ENCODE measurements at regions not wholly inside any gene's neighbourhood (a gene's known extent, or its start where the extent isn't known, plus 50 kb on each side); places are given as distances from the start of the nearest gene placed in this dataset.

DNA sequence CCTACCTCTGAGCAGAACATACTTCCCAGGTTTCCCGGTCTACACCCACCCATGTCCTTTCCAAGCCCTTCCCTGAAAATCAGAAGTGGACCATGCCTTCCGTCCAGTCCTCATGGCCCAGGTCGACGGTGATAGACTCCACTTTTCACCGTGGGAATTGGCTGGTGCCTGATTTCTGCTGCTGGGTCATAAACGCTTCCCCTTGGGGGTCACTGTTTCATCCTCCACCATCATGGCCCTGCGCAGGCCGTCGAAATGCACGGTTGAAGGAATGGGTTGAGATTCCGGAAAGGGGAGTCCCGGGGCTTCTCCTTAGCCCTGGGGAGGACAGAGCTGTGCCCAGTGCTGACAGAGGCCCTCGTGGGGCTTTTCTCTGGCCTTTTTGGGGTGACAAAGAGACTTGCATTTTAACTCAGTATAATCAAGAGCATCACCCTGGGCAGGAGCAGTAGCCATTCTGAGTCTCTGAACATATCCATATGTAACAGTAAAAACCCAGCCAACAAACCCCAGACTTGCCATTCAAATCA, 75.5 kb downstream of the SOX1 start:
- TF ChIP-seq POLR2AphosphoS5 (IDR thresholded peaks at IDR 0.05; ENCODE audit: insufficient read depth, low read depth, low read length) (no peak), EZH2 (IDR thresholded peaks at IDR 0.05; ENCODE audit: borderline replicate concordance, low read depth, low read length, severe bottlenecking) (no peak), FOS (IDR thresholded peaks at IDR 0.05; ENCODE audit: borderline replicate concordance, insufficient read depth, low read length) (no peak)
- TF ChIP-seq, protein P1, sequence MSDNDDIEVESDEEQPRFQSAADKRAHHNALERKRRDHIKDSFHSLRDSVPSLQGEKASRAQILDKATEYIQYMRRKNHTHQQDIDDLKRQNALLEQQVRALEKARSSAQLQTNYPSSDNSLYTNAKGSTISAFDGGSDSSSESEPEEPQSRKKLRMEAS (IDR thresholded peaks at IDR 0.05; ENCODE audit: insufficient read depth, insufficient read length), result no peak
- dilution Hi-C loops (cut with MboI; ENCODE audit: extremely low pct_ligation_motif_present, low sequenced_read_pairs) (no loop called here), intact Hi-C loops (cut with micrococcal nuclease) (no loop called here)
- no peak overlapping the region for H3K9ac ChIP-seq (replicated peaks; ENCODE audit: extremely low read depth, insufficient read depth, low read length)
- CTCF ChIA-PET, result no interaction called here
- H3K4me3 ChIP-seq (replicated peaks in 1 of 3; ENCODE audit: insufficient read depth in 1 of 3, low read depth in 1 of 3, low read length in 3 of 3), result no peak overlapping the region
- POLR2A ChIA-PET, result no interaction called here
- no peaks in the 10 kb centered on the region for H3K4me1 ChIP-seq (ENCODE audit: control insufficient read depth, extremely low read depth, insufficient read depth, low read length)
- no peaks in the 10 kb centered on the region for H3K79me2 ChIP-seq (ENCODE audit: control insufficient read depth, insufficient read depth, low read length)
- no TSS peak for BruUV-seq (replicated peaks)
- H3K27ac ChIP-seq (ENCODE audit: insufficient read depth, low read depth, low read length), result no peak overlapping the region
- peaks cover 3% of the 10 kb centered on the region for H3K9me3 ChIP-seq (replicated peaks; ENCODE audit: control insufficient read depth, insufficient read depth, low read length)
- H3K9me1 ChIP-seq (replicated peaks; ENCODE audit: control insufficient read depth, extremely low read depth, insufficient read depth, low read length), result no peaks in the 10 kb centered on the region
- H2AFZ ChIP-seq (ENCODE audit: low read depth, low read length), result no peak overlapping the region
- no peaks in the 10 kb centered on the region for H3K27me3 ChIP-seq (ENCODE audit: control insufficient read depth in 2 of 2, insufficient read depth in 2 of 2, low read length in 2 of 2)
- FAIRE-seq, result no peak
- no peaks in the 10 kb centered on the region for H4K20me1 ChIP-seq (replicated peaks; ENCODE audit: control insufficient read depth, extremely low read depth, insufficient read depth, low read length)
- DNase-seq (ENCODE audit: low read depth, low spot score), result no peak
- no peaks in the 10 kb centered on the region for H3K36me3 ChIP-seq (ENCODE audit: control insufficient read depth in 2 of 2, extremely low read depth in 1 of 2, insufficient read depth in 2 of 2, low read length in 2 of 2)
- H3K4me2 ChIP-seq (ENCODE audit: insufficient read depth, low read length), result no peak overlapping the region

- TF ChIP-seq, protein P1 (IDR thresholded peaks at IDR 0.05; ENCODE audit: insufficient read depth, insufficient read length), result no peak
- TF ChIP-seq FOS (IDR thresholded peaks at IDR 0.05; ENCODE audit: borderline replicate concordance, insufficient read depth, low read length), result no peak
- FAIRE-seq, result no peak
- Histone ChIP-seq H3K36me3 (ENCODE audit: control insufficient read depth in 2 of 2, extremely low read depth in 1 of 2, insufficient read depth in 2 of 2, low read length in 2 of 2) (no peaks in the 10 kb centered on the region), H3K9me3 (replicated peaks; ENCODE audit: control insufficient read depth, insufficient read depth, low read length) (peaks cover 3% of the 10 kb centered on the region), H3K27ac (ENCODE audit: insufficient read depth, low read depth, low read length) (no peak overlapping the region), H3K9ac (replicated peaks; ENCODE audit: extremely low read depth, insufficient read depth, low read length) (no peak overlapping the region), H4K20me1 (replicated peaks; ENCODE audit: control insufficient read depth, extremely low read depth, insufficient read depth, low read length) (no peaks in the 10 kb centered on the region), H3K9me1 (replicated peaks; ENCODE audit: control insufficient read depth, extremely low read depth, insufficient read depth, low read length) (no peaks in the 10 kb centered on the region), H3K4me2 (ENCODE audit: insufficient read depth, low read length) (no peak overlapping the region), H3K79me2 (ENCODE audit: control insufficient read depth, insufficient read depth, low read length) (no peaks in the 10 kb centered on the region), H3K4me1 (ENCODE audit: control insufficient read depth, extremely low read depth, insufficient read depth, low read length) (no peaks in the 10 kb centered on the region), H2AFZ (ENCODE audit: low read depth, low read length) (no peak overlapping the region), H3K4me3 (replicated peaks in 1 of 3; ENCODE audit: insufficient read depth in 1 of 3, low read depth in 1 of 3, low read length in 3 of 3) (no peak overlapping the region), H3K27me3 (ENCODE audit: control insufficient read depth in 2 of 2, insufficient read depth in 2 of 2, low read length in 2 of 2) (no peaks in the 10 kb centered on the region)
- no peak for DNase-seq (ENCODE audit: low read depth, low spot score)
- no TSS peak for BruUV-seq (replicated peaks)
- intact Hi-C loops (cut with micrococcal nuclease), result no loop called here
- dilution Hi-C loops (cut with MboI; ENCODE audit: extremely low pct_ligation_motif_present, low sequenced_read_pairs), result no loop called here
- ChIA-PET POLR2A (no interaction called here), CTCF (no interaction called here)
These were observed 76.2 kb downstream of the SOX1 start for GRCh38 chr13:112143046-112143752.
